B cell (primary cell): ENCODE measurements at regions not wholly inside any gene's neighbourhood (a gene's known extent, or its start where the extent isn't known, plus 50 kb on each side); places are given as distances from the start of the nearest gene placed in this dataset.

Experiments used
- ATAC-seq: fragments of 200-7000 bp; cut with Tn5 transposase; one replicate; pipeline ENCODE4 v1.10.0; 2021; ENCODE audit warnings: low read depth, mild to moderate bottlenecking, moderate number of reproducible peaks, moderate library complexity
- CTCF ChIA-PET: fragments of 350-600 bp; sonication (Branson Sonifier 250); formaldehyde crosslinking; loops from one replicate; lab custom pipeline; 2021; ENCODE audit warnings: antibody characterized with exemption, inconsistent platforms; lab: Charles Lee
- POLR2A ChIA-PET: fragments of 350-600 bp; sonication (Branson Sonifier 250); formaldehyde crosslinking; loops from one replicate; lab custom pipeline; 2021; ENCODE audit warnings: antibody characterized with exemption; lab: Charles Lee
- DNase-seq: peaks from one replicate; pipeline ENCODE4 v3.0.0; 2013
- H2AFZ ChIP-seq: 2 replicates; pipeline ENCODE4 v1.6.1; 2012; ENCODE audit warnings: mild to moderate bottlenecking, low read depth, low read length; ENCODE audit not compliant: insufficient read depth, poor library complexity, severe bottlenecking
- H3K27ac ChIP-seq, 2 donors: 1 replicate in 1 of 2; 2 replicates in 1 of 2; pipeline ENCODE4 v1.5.1; 2012 to 2013; ENCODE audit warnings: low read length in 2 of 2, mild to moderate bottlenecking in 2 of 2, moderate library complexity in 1 of 2
- H3K27me3 ChIP-seq, 4 experiments: fragments of 200-600 bp in 1 of 4; sonication (generic) in 1 of 4; replicated peaks in 1 of 4; 1 replicate in 2 of 4; 2 replicates in 2 of 4; pipeline versions ENCODE4 v1.6.1 to v1.7.0; 2013 to 2016; ENCODE audit warnings: low read length in 3 of 4, mild to moderate bottlenecking in 2 of 4, mixed read lengths in 1 of 4, moderate library complexity in 1 of 4; ENCODE audit not compliant: insufficient read depth in 4 of 4, control insufficient read depth in 3 of 4; ENCODE audit errors: control extremely low read depth in 1 of 4
- H3K36me3 ChIP-seq, 2 experiments: replicated peaks in 1 of 2; 1 replicate in 1 of 2; 2 replicates in 1 of 2; pipeline versions ENCODE4 v1.6.1 to v1.7.1; 2013; ENCODE audit warnings: low read length in 1 of 2; ENCODE audit not compliant: insufficient read depth in 2 of 2, control insufficient read depth in 1 of 2; ENCODE audit errors: control extremely low read depth in 1 of 2, extremely low read depth in 1 of 2
- H3K4me1 ChIP-seq, 2 donors: fragments of 200-600 bp in 1 of 2; sonication (generic) in 1 of 2; 1 replicate in 1 of 2; 2 replicates in 1 of 2; pipeline versions ENCODE4 v1.5.1 to v1.6.1; 2013 to 2017; ENCODE audit warnings: low read length in 2 of 2; ENCODE audit not compliant: control insufficient read depth in 2 of 2, insufficient read depth in 2 of 2
- H3K4me2 ChIP-seq: replicated peaks from 2 replicates; pipeline ENCODE3; 2012; ENCODE audit warnings: mild to moderate bottlenecking, low read depth, low read length; ENCODE audit not compliant: poor library complexity, severe bottlenecking
- H3K4me3 ChIP-seq, 5 experiments: fragments of 200-600 bp in 1 of 5; sonication (generic) in 1 of 5; 1 replicate in 3 of 5; 2 replicates in 2 of 5; pipeline versions ENCODE4 v1.5.1 to v1.7.0; 2011 to 2016; ENCODE audit warnings: low read length in 4 of 5, mild to moderate bottlenecking in 4 of 5, low read depth in 2 of 5, control low read depth in 1 of 5, moderate library complexity in 1 of 5; ENCODE audit not compliant: insufficient read depth in 1 of 5; ENCODE audit errors: control extremely low read depth in 1 of 5, extremely low read depth in 1 of 5
- H3K79me2 ChIP-seq: fragments of 200-600 bp; sonication (generic); one replicate; pipeline ENCODE4 v1.6.0; 2016; ENCODE audit warnings: low read length; ENCODE audit not compliant: control insufficient read depth, insufficient read depth
- H3K9ac ChIP-seq: fragments of 200-600 bp; sonication (generic); 2 replicates; pipeline ENCODE4 v1.6.1; 2017; ENCODE audit warnings: mild to moderate bottlenecking, low read length, moderate library complexity
- H3K9me3 ChIP-seq, 3 donors: one replicate each; pipeline versions ENCODE4 v1.6.1 to v1.7.1; 2013; ENCODE audit warnings: low read length in 2 of 3; ENCODE audit not compliant: control insufficient read depth in 2 of 3, insufficient read depth in 1 of 3; ENCODE audit errors: control extremely low read depth in 1 of 3
- H4K20me1 ChIP-seq: 2 replicates; pipeline ENCODE4 v1.6.0; 2012; ENCODE audit warnings: mild to moderate bottlenecking, low read length; ENCODE audit not compliant: insufficient read depth, control insufficient read depth, poor library complexity, severe bottlenecking
- H3K27ac Mint-ChIP-seq: one replicate; pipeline ENCODE4 v1.8.0; 2021; ENCODE audit warnings: mixed read lengths
- H3K27me3 Mint-ChIP-seq: one replicate; pipeline ENCODE4 v1.8.0; 2021; ENCODE audit warnings: mixed read lengths
- H3K4me1 Mint-ChIP-seq: one replicate; pipeline ENCODE4 v1.8.0; 2021; ENCODE audit warnings: mixed read lengths
- H3K4me3 Mint-ChIP-seq: one replicate; pipeline ENCODE4 v1.8.0; 2021; ENCODE audit warnings: mixed read lengths
- H3K9me3 Mint-ChIP-seq: one replicate; pipeline ENCODE4 v1.8.0; 2022; ENCODE audit warnings: mixed read lengths; ENCODE audit not compliant: insufficient read depth
- CTCF ChIP-seq: fragments of 200-600 bp; IDR thresholded peaks from one replicate; pipeline ENCODE4 v1.8.0; 2022; ENCODE audit warnings: antibody characterized with exemption, mild to moderate bottlenecking
- EZH2 ChIP-seq: IDR thresholded peaks from 2 replicates; pipeline ENCODE4 v1.6.1; 2012; ENCODE audit warnings: borderline replicate concordance, low read depth, mild to moderate bottlenecking, moderate library complexity, low read length; ENCODE audit not compliant: insufficient read depth, poor library complexity, severe bottlenecking
- WGBS: methylation state at CpG from one replicate; pipeline ENCODE4 v1.1.5; 2013; ENCODE audit warnings: missing lambda C conversion rate; ENCODE audit not compliant: insufficient coverage; 5-methylcytosine and 5-hydroxymethylcytosine counted together
- intact Hi-C: fragments of 100-400 bp; cut with micrococcal nuclease; formaldehyde crosslinking; loops from one replicate; pipeline ENCODE4 v1.10.0; 2022

DNA sequence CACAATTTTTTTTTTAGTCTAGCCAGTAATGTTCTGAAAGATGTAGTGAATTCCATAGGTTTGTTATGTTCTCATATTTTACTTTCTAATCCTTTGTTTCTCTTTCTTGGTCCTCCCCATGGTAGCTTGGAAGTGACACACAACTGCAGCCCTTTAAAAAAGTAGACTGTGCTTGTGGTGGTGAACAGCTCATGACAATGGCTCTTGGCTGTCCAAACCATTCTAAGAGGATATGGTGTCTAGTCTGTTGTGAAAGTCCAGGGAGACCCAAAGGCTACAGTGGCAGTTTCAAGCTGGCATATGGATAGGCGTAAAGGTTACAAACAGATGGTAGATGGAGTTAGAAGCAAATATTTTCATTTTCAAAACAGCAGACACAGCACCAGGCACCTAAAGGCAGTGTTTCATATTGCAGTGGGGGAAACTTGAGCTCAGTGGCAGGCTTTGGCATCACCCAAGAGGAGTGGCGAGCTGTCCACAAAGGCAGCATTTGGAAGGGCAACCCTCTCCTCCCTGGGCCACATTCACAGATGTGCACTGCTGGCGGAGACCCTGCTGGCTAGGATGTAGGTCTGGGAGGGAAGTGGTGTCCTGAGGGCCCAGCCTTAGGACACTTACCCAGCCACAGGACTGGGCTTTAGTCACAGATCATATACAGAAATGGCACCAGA, 102.1 kb downstream of the DYRK2 start:
- DNase-seq = no peak

More for the DNA sequence above, 102.1 kb downstream of the DYRK2 start:
- Mint-ChIP-seq H3K4me3 (no peak overlapping the region), H3K27me3 (peaks cover 4% of the 10 kb centered on the region), H3K9me3 (no peaks in the 10 kb centered on the region), H3K27ac (no peak overlapping the region), H3K4me1 (peaks cover 10% of the 10 kb centered on the region)
- no peaks in the 10 kb centered on the region for H3K36me3 ChIP-seq
- no peak overlapping the region for H3K9ac ChIP-seq
- no peak for ATAC-seq
- WGBS = 100% methylated on average over 1 of the region's 3 CpGs
- no peak overlapping the region for H3K4me2 ChIP-seq
- TF ChIP-seq CTCF = no peak
- TF ChIP-seq EZH2 = no peak
- no peak overlapping the region for H2AFZ ChIP-seq
- peaks cover 0 to 2% (median 0%) of the 10 kb centered on the region in 4 experiments for H3K27me3 ChIP-seq
- no peak overlapping the region for H3K27ac ChIP-seq
- ChIA-PET POLR2A (no interaction called here), CTCF (interaction anchor here (0.8 kb wide), 1 partner anchor 117 kb away, joined by 4 read pairs; no protein-coding TSS in a partner anchor)
- H3K4me3 ChIP-seq = no peak overlapping the region
- no peaks in the 10 kb centered on the region for H4K20me1 ChIP-seq
- H3K9me3 ChIP-seq = no peaks in the 10 kb centered on the region
- peaks cover 9% of the 10 kb centered on the region in 2 donors for H3K4me1 ChIP-seq
- H3K79me2 ChIP-seq = no peaks in the 10 kb centered on the region
- intact Hi-C loops = loop anchor here (10.0 kb wide), 1 partner anchor 96 kb away; no protein-coding TSS in a partner anchor
